Panc1 (cell line): ENCODE measurements at regions not wholly inside any gene's neighbourhood (a gene's known extent, or its start where the extent isn't known, plus 50 kb on each side); places are given as distances from the start of the nearest gene placed in this dataset.
A peak's percentile ranks its signal among the peaks of the same experiment; 100 is the strongest.

ENCODE experiments used
- ATAC-seq: fragments of 200-7000 bp; cut with Tn5 transposase; 2 replicates; pipeline ENCODE4 v1.9.1; 2020; ENCODE audit warnings: mild to moderate bottlenecking, moderate library complexity
- BruUV-seq: library from RNA; stranded (reverse); fragments of 400-500 nt; replicated peaks from 2 replicates; lab custom pipeline; 2021; lab: Mats Ljungman, UMichigan
- CTCF ChIA-PET: fragments of 300-600 bp; sonication (Branson Sonifier 250); formaldehyde crosslinking; loops from one replicate; lab custom pipeline; 2022; ENCODE audit warnings: antibody characterized with exemption; lab: Charles Lee
- POLR2A ChIA-PET: fragments of 300-600 bp; sonication (Branson Sonifier 250); formaldehyde crosslinking; loops from one replicate; lab custom pipeline; 2022; ENCODE audit warnings: antibody characterized with exemption; lab: Charles Lee
- DNase-seq: peaks from one replicate; pipeline ENCODE4 v3.0.0-alpha.2; 2010; ENCODE audit warnings: low read depth, low spot score
- H3K27ac ChIP-seq: 2 replicates; pipeline ENCODE4 v1.5.1; 2011; ENCODE audit warnings: mild to moderate bottlenecking, low read length, inconsistent platforms
- H3K27me3 ChIP-seq: fragments of 200-500 bp; sonication (Bioruptor generic); 2 replicates; pipeline ENCODE4 v1.6.0; 2014; ENCODE audit warnings: low read length, inconsistent platforms; ENCODE audit not compliant: control insufficient read depth, insufficient read depth
- H3K36me3 ChIP-seq: fragments of 200-500 bp; sonication (Bioruptor generic); 2 replicates; pipeline ENCODE4 v1.5.1; 2014; ENCODE audit warnings: inconsistent platforms, mild to moderate bottlenecking, low read length, moderate library complexity; ENCODE audit not compliant: control insufficient read depth, insufficient read depth
- H3K4me1 ChIP-seq: 2 replicates; pipeline ENCODE4 v1.5.1; 2011; ENCODE audit warnings: inconsistent platforms, mild to moderate bottlenecking, low read length, moderate library complexity; ENCODE audit not compliant: control insufficient read depth, insufficient read depth
- H3K4me3 ChIP-seq, 2 experiments: 2 replicates each; pipeline ENCODE4 v1.5.1; 2011 to 2012; ENCODE audit warnings: low read depth in 2 of 2, low read length in 2 of 2, mild to moderate bottlenecking in 2 of 2, inconsistent platforms in 1 of 2, moderate library complexity in 1 of 2
- H3K9me3 ChIP-seq: fragments of 200-500 bp; sonication (Bioruptor generic); 2 replicates; pipeline ENCODE4 v1.5.1; 2014; ENCODE audit warnings: low read depth, mild to moderate bottlenecking, inconsistent platforms, low read length, moderate library complexity; ENCODE audit not compliant: control insufficient read depth, insufficient read depth
- POLR2AphosphoS5 ChIP-seq: IDR thresholded peaks from 2 replicates; pipeline ENCODE4 v1.6.1; 2012; ENCODE audit warnings: mild to moderate bottlenecking, low read depth, low read length, moderate library complexity
- REST ChIP-seq, 2 experiments: IDR thresholded peaks; 2 replicates each; pipeline ENCODE4 v1.6.1; 2011 to 2012; ENCODE audit warnings: low read depth in 2 of 2, control low read depth in 1 of 2, low read length in 1 of 2, mild to moderate bottlenecking in 1 of 2, moderate library complexity in 1 of 2; ENCODE audit not compliant: insufficient read depth in 1 of 2
- SIN3A ChIP-seq: IDR thresholded peaks from 2 replicates; pipeline ENCODE4 v1.6.1; 2012; ENCODE audit warnings: low read depth, mild to moderate bottlenecking, low read length, moderate library complexity, borderline replicate concordance; ENCODE audit not compliant: insufficient read depth
- TCF7L2 ChIP-seq: IDR thresholded peaks from 2 replicates; pipeline ENCODE4 v1.6.1; 2011; ENCODE audit warnings: mild to moderate bottlenecking, low read depth, low read length, inconsistent platforms
- in situ Hi-C: cut with HindIII; loops from 2 replicates; pipeline ENCODE4 v1.10.0; 2016; ENCODE audit warnings: low sequenced_read_pairs, low pct_unique_long_range_greater_than_20kb
- intact Hi-C: fragments of 100-400 bp; cut with micrococcal nuclease; formaldehyde crosslinking; loops from one replicate; pipeline ENCODE4 v1.10.0; 2022; ENCODE audit not compliant: unreplicated experiment
- TF ChIP-seq, protein P1 (sequence below): fragments of 450-650 bp; IDR thresholded peaks from 2 replicates; pipeline ENCODE4 v1.5.1; 2017; ENCODE audit warnings: mild to moderate bottlenecking

GRCh38 chr6:140041571-140042332 lies 667.3 kb upstream of the CITED2 start:
- intact Hi-C loops (no loop called here), in situ Hi-C loops (no loop called here)
- no peaks in the 10 kb centered on the region for H3K36me3 ChIP-seq
- TF ChIP-seq TCF7L2 (no peak), REST (IDR thresholded peaks at IDR 0.05; ENCODE audit: insufficient read depth in 1 of 2, low read depth in 2 of 2, low read length in 1 of 2) (no peak), POLR2AphosphoS5 (no peak), SIN3A (no peak)
- TF ChIP-seq, protein P1, sequence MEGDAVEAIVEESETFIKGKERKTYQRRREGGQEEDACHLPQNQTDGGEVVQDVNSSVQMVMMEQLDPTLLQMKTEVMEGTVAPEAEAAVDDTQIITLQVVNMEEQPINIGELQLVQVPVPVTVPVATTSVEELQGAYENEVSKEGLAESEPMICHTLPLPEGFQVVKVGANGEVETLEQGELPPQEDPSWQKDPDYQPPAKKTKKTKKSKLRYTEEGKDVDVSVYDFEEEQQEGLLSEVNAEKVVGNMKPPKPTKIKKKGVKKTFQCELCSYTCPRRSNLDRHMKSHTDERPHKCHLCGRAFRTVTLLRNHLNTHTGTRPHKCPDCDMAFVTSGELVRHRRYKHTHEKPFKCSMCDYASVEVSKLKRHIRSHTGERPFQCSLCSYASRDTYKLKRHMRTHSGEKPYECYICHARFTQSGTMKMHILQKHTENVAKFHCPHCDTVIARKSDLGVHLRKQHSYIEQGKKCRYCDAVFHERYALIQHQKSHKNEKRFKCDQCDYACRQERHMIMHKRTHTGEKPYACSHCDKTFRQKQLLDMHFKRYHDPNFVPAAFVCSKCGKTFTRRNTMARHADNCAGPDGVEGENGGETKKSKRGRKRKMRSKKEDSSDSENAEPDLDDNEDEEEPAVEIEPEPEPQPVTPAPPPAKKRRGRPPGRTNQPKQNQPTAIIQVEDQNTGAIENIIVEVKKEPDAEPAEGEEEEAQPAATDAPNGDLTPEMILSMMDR: no peak
- H3K27me3 ChIP-seq: no peaks in the 10 kb centered on the region
- ATAC-seq (no peak), DNase-seq (no peak)
- H3K27ac ChIP-seq: peak overlapping the region; percentile 70
- CTCF ChIA-PET: no interaction called here
- no peak overlapping the region for H3K4me3 ChIP-seq
- POLR2A ChIA-PET: no interaction called here
- H3K4me1 ChIP-seq: no peaks in the 10 kb centered on the region; the same call in 1 of the 2 replicates
- peaks cover 5% of the 10 kb centered on the region; the same call in 1 of the 2 replicates for H3K9me3 ChIP-seq
- no TSS peak for BruUV-seq

DNA sequence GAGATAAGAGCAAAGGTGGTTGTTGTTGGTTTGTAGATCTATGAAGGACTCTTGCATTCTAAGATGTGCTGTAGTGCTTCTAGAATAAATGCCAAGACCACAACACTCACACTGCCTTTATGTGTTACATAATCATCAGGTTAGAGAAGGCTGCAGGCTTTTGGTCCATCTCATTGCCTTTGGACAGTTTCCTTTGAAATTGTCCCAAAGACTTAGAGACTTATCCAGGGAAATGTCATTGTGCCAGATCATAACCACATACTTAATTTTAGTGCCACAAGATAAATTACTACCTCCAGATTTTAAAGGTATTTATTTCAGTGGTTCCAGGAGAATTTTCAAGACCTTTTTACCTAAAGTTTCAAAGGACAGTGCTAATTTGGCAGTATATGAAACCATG lies 666.6 kb upstream of the CITED2 start:
- H3K4me3 ChIP-seq: no peak overlapping the region
- intact Hi-C loops (no loop called here), in situ Hi-C loops (no loop called here)
- CTCF ChIA-PET: no interaction called here
- peaks cover 5% of the 10 kb centered on the region; the same call in 1 of the 2 replicates for H3K9me3 ChIP-seq
- ATAC-seq: no peak
- no TSS peak for BruUV-seq
- DNase-seq: no peak
- no peaks in the 10 kb centered on the region; the same call in 1 of the 2 replicates for H3K4me1 ChIP-seq
- H3K27me3 ChIP-seq: no peaks in the 10 kb centered on the region
- POLR2A ChIA-PET: no interaction called here
- no peak overlapping the region; the same call in 1 of the 2 replicates for H3K27ac ChIP-seq
- no peaks in the 10 kb centered on the region for H3K36me3 ChIP-seq
- TF ChIP-seq POLR2AphosphoS5 (no peak), TCF7L2 (no peak), SIN3A (no peak), REST (IDR thresholded peaks at IDR 0.05; ENCODE audit: insufficient read depth in 1 of 2, low read depth in 2 of 2, low read length in 1 of 2) (no peak)
- TF ChIP-seq, protein P1: no peak
